IMR-90 (cell line): ENCODE measurements at regions not wholly inside any gene's neighbourhood (a gene's known extent, or its start where the extent isn't known, plus 50 kb on each side); places are given as distances from the start of the nearest gene placed in this dataset.

Source experiments
- ATAC-seq: fragments of 200-7000 bp; cut with Tn5 transposase; 2 replicates; pipeline ENCODE4 v1.9.1; 2020; ENCODE audit warnings: low read depth, mild to moderate bottlenecking, moderate library complexity
- BruUV-seq: library from RNA; stranded (reverse); fragments of 400-500 nt; replicated peaks from 2 replicates; lab custom pipeline; 2021; lab: Mats Ljungman, UMichigan
- CTCF ChIA-PET: fragments of 300-600 bp; formaldehyde crosslinking; extraction: SDS; loops from one replicate; lab custom pipeline; 2021; ENCODE audit warnings: antibody characterized with exemption; lab: Yijun Ruan, JAX
- POLR2A ChIA-PET: fragments of 300-600 bp; sonication (Branson Sonifier 250); formaldehyde crosslinking; loops from one replicate; lab custom pipeline; 2022; ENCODE audit warnings: antibody characterized with exemption; ENCODE audit not compliant: unreplicated experiment; lab: Charles Lee
- DNase-seq: peaks from one replicate; pipeline ENCODE4 v3.0.0; 2013
- H2AFZ ChIP-seq: replicated peaks from 2 replicates; pipeline ENCODE3; 2013; ENCODE audit warnings: low read length, mild to moderate bottlenecking; ENCODE audit not compliant: poor library complexity
- H2AK5ac ChIP-seq: 2 replicates; pipeline ENCODE4 v1.6.1; 2013; ENCODE audit warnings: low read depth, low read length, inconsistent platforms
- H2AK9ac ChIP-seq: replicated peaks from 2 replicates; pipeline ENCODE3; 2013; ENCODE audit warnings: mild to moderate bottlenecking, low read depth, low read length, moderate library complexity; ENCODE audit not compliant: poor library complexity
- H2BK120ac ChIP-seq: 2 replicates; pipeline ENCODE4 v1.6.1; 2013; ENCODE audit warnings: low read depth, low read length, inconsistent platforms
- H2BK15ac ChIP-seq: 3 replicates; pipeline ENCODE4 v1.6.1; 2013; ENCODE audit warnings: low read depth, low read length, inconsistent platforms
- H2BK20ac ChIP-seq: 2 replicates; pipeline ENCODE4 v1.6.1; 2013; ENCODE audit warnings: low read depth, mild to moderate bottlenecking, inconsistent platforms, low read length, moderate library complexity
- H2BK5ac ChIP-seq: 2 replicates; pipeline ENCODE4 v1.6.1; 2013; ENCODE audit warnings: mild to moderate bottlenecking, low read depth, low read length, inconsistent platforms; ENCODE audit not compliant: poor library complexity, severe bottlenecking
- H3K14ac ChIP-seq: replicated peaks from 2 replicates; pipeline ENCODE4 v1.6.1; 2013; ENCODE audit warnings: low read depth, low read length, inconsistent platforms
- H3K18ac ChIP-seq: 2 replicates; pipeline ENCODE4 v1.6.1; 2013; ENCODE audit warnings: low read depth, low read length, control low read depth
- H3K23ac ChIP-seq: 2 replicates; pipeline ENCODE4 v1.6.1; 2013; ENCODE audit warnings: low read depth, low read length, inconsistent platforms
- H3K27ac ChIP-seq: 2 replicates; pipeline ENCODE4 v1.5.1; 2013; ENCODE audit warnings: mild to moderate bottlenecking, control low read depth, low read length; ENCODE audit not compliant: insufficient read depth
- H3K27me3 ChIP-seq: 2 replicates; pipeline ENCODE4 v1.6.1; 2013; ENCODE audit warnings: low read length; ENCODE audit not compliant: control insufficient read depth, insufficient read depth
- H3K36me3 ChIP-seq: 2 replicates; pipeline ENCODE4 v1.6.1; 2013; ENCODE audit warnings: low read length, mixed read lengths; ENCODE audit not compliant: control insufficient read depth, insufficient read depth
- H3K4ac ChIP-seq: 2 replicates; pipeline ENCODE4 v1.6.1; 2013; ENCODE audit warnings: low read depth, low read length, inconsistent platforms
- H3K4me1 ChIP-seq: 2 replicates; pipeline ENCODE4 v1.6.1; 2013; ENCODE audit warnings: low read length, mixed read lengths; ENCODE audit not compliant: control insufficient read depth, insufficient read depth
- H3K4me2 ChIP-seq: 2 replicates; pipeline ENCODE4 v1.6.1; 2013; ENCODE audit warnings: low read depth, mild to moderate bottlenecking, control low read depth, low read length, moderate library complexity
- H3K4me3 ChIP-seq: 2 replicates; pipeline ENCODE4 v1.5.1; 2013; ENCODE audit warnings: low read depth, mild to moderate bottlenecking, control low read depth, low read length, moderate library complexity; ENCODE audit not compliant: insufficient read depth
- H3K56ac ChIP-seq: 2 replicates; pipeline ENCODE4 v1.6.1; 2013; ENCODE audit warnings: low read length, inconsistent platforms; ENCODE audit not compliant: insufficient read depth; ENCODE audit errors: extremely low read depth
- H3K79me1 ChIP-seq, 2 experiments: 2 replicates each; pipeline ENCODE4 v1.6.1; 2013; ENCODE audit warnings: low read length in 2 of 2, inconsistent platforms in 1 of 2, low read depth in 1 of 2
- H3K9ac ChIP-seq: 2 replicates; pipeline ENCODE4 v1.6.1; 2013; ENCODE audit warnings: low read depth, low read length, control low read depth
- H3K9me1 ChIP-seq: 2 replicates; pipeline ENCODE4 v1.6.1; 2013; ENCODE audit warnings: low read length, inconsistent platforms; ENCODE audit not compliant: insufficient read depth
- H3K9me3 ChIP-seq: 2 replicates; pipeline ENCODE4 v1.6.1; 2013; ENCODE audit warnings: low read length; ENCODE audit not compliant: control insufficient read depth, insufficient read depth
- H4K20me1 ChIP-seq: 2 replicates; pipeline ENCODE4 v1.6.1; 2013; ENCODE audit warnings: low read length, inconsistent platforms; ENCODE audit not compliant: insufficient read depth
- H4K5ac ChIP-seq: 2 replicates; pipeline ENCODE4 v1.6.1; 2013; ENCODE audit warnings: mild to moderate bottlenecking, low read depth, low read length, control low read depth
- H4K8ac ChIP-seq, 2 experiments: 2 replicates each; pipeline ENCODE4 v1.6.1; 2013; ENCODE audit warnings: low read depth in 2 of 2, low read length in 2 of 2, control low read depth in 1 of 2, inconsistent platforms in 1 of 2
- H4K91ac ChIP-seq: 2 replicates; pipeline ENCODE4 v1.6.1; 2013; ENCODE audit warnings: low read depth, low read length, inconsistent platforms; ENCODE audit not compliant: insufficient read depth
- CEBPB ChIP-seq: IDR thresholded peaks from 2 replicates; pipeline ENCODE4 v1.6.1; 2012; ENCODE audit warnings: low read depth, low read length, improper control_type of control experiment
- FOS ChIP-seq: fragments of 150-350 bp; IDR thresholded peaks from 2 replicates; pipeline ENCODE4 v1.6.1; 2016; ENCODE audit warnings: low read depth, low read length
- MAFK ChIP-seq: IDR thresholded peaks from 2 replicates; pipeline ENCODE4 v1.6.1; 2012; ENCODE audit warnings: low read depth, low read length, improper control_type of control experiment
- MAZ ChIP-seq: IDR thresholded peaks from 2 replicates; pipeline ENCODE4 v1.6.1; 2012; ENCODE audit warnings: low read depth, mild to moderate bottlenecking, low read length, improper control_type of control experiment, moderate library complexity, borderline replicate concordance
- MXI1 ChIP-seq: IDR thresholded peaks from 2 replicates; pipeline ENCODE4 v1.6.1; 2012; ENCODE audit warnings: low read depth, mild to moderate bottlenecking, low read length, moderate library complexity, borderline replicate concordance
- RAD21 ChIP-seq: IDR thresholded peaks from 2 replicates; pipeline ENCODE4 v1.6.1; 2012; ENCODE audit warnings: low read length, improper control_type of control experiment
- RCOR1 ChIP-seq: IDR thresholded peaks from 2 replicates; pipeline ENCODE4 v1.6.1; 2012; ENCODE audit warnings: mild to moderate bottlenecking, low read length, improper control_type of control experiment; ENCODE audit not compliant: insufficient replicate concordance
- RFX5 ChIP-seq: IDR thresholded peaks from 2 replicates; pipeline ENCODE4 v1.8.0; 2012; ENCODE audit warnings: low read depth, mild to moderate bottlenecking, low read length, moderate library complexity
- SMC3 ChIP-seq: fragments of 150-350 bp; IDR thresholded peaks from 2 replicates; pipeline ENCODE4 v1.6.1; 2016; ENCODE audit warnings: low read depth, mild to moderate bottlenecking, antibody characterized with exemption, low read length, moderate library complexity
- WGBS, 2 experiments: methylation state at CpG; one replicate each; pipeline versions ENCODE4 v1.1.5 to v1.1.7; 2013; ENCODE audit warnings: missing lambda C conversion rate in 2 of 2; ENCODE audit not compliant: insufficient read length in 1 of 2; ENCODE audit errors: extremely low coverage in 2 of 2; 5-methylcytosine and 5-hydroxymethylcytosine counted together
- dilution Hi-C: fragments of 300-500 bp; cut with HindIII; formaldehyde crosslinking; loops from one replicate; pipeline ENCODE4 v1.14.3; 2018; ENCODE audit warnings: low sequenced_read_pairs; ENCODE audit not compliant: unreplicated experiment
- in situ Hi-C: fragments of 300-500 bp; cut with MboI; formaldehyde crosslinking; loops from 3 replicates; pipeline ENCODE4 v1.14.3; 2019; ENCODE audit warnings: low sequenced_read_pairs, inconsistent platforms, mixed read lengths
- intact Hi-C: fragments of 100-400 bp; cut with micrococcal nuclease; formaldehyde crosslinking; loops from 2 replicates; pipeline ENCODE4 v1.10.0; 2022
- TF ChIP-seq, protein P1 (sequence below): conservative IDR thresholded peaks from 2 replicates; pipeline ENCODE4 v1.5.1; 2012; ENCODE audit warnings: mild to moderate bottlenecking, low read depth, low read length, improper control_type of control experiment
- TF ChIP-seq, protein P2 (sequence below): fragments of 150-350 bp; IDR thresholded peaks from 2 replicates; pipeline ENCODE4 v1.6.1; 2017; ENCODE audit warnings: mild to moderate bottlenecking, antibody characterized with exemption, low read length, low read depth

DNA sequence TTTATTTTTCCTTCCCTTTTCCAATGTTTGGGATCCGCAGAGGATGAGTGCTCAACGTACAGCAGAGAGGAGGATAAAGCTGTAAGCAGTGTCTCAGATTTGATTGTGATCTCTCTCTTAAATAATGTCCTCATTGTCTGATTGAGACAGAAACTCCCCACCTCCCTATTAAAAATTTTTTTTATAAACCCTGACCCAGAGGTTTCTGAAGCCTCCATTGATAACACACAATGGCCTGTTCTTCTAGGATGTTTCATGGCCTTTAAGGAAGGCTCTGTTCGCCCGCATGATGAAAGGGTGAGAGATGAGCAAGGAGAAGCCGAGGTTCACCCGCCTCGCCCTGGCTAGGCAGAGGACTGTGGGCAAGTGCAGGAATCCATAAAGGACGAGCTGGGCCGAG lies 138.2 kb upstream of the GAS1 start:
- Histone ChIP-seq H2AK9ac (no peak overlapping the region), H3K56ac (no peak overlapping the region), H3K36me3 (no peaks in the 10 kb centered on the region), H2AFZ (no peak overlapping the region), H3K9ac (no peak overlapping the region), H3K4me2 (no peak overlapping the region), H4K8ac (no peak overlapping the region), H3K4me1 (no peaks in the 10 kb centered on the region), H3K27ac (no peak overlapping the region), H2BK5ac (no peak overlapping the region), H4K91ac (no peak overlapping the region), H4K5ac (no peak overlapping the region), H3K4ac (no peak overlapping the region), H3K79me1 (no peaks in the 10 kb centered on the region), H3K27me3 (no peaks in the 10 kb centered on the region; the same call in 1 of the 2 replicates), H3K14ac (no peak overlapping the region), H2AK5ac (no peak overlapping the region), H3K23ac (no peak overlapping the region), H3K9me3 (peaks cover 3% of the 10 kb centered on the region), H3K4me3 (no peak overlapping the region), H2BK15ac (no peak overlapping the region), H4K20me1 (no peaks in the 10 kb centered on the region), H2BK120ac (no peak overlapping the region), H2BK20ac (no peak overlapping the region), H3K18ac (no peak overlapping the region), H3K9me1 (no peaks in the 10 kb centered on the region)
- WGBS, 2 experiments: 84% methylated on average over 5 of the region's 9 CpGs; no CpG with 5 or more reads in 1 of the 2 experiments
- intact Hi-C loops (no loop called here), dilution Hi-C loops (no loop called here), in situ Hi-C loops (no loop called here)
- ChIA-PET CTCF (no interaction called here), POLR2A (no interaction called here)
- BruUV-seq: no TSS peak
- TF ChIP-seq, protein P1, sequence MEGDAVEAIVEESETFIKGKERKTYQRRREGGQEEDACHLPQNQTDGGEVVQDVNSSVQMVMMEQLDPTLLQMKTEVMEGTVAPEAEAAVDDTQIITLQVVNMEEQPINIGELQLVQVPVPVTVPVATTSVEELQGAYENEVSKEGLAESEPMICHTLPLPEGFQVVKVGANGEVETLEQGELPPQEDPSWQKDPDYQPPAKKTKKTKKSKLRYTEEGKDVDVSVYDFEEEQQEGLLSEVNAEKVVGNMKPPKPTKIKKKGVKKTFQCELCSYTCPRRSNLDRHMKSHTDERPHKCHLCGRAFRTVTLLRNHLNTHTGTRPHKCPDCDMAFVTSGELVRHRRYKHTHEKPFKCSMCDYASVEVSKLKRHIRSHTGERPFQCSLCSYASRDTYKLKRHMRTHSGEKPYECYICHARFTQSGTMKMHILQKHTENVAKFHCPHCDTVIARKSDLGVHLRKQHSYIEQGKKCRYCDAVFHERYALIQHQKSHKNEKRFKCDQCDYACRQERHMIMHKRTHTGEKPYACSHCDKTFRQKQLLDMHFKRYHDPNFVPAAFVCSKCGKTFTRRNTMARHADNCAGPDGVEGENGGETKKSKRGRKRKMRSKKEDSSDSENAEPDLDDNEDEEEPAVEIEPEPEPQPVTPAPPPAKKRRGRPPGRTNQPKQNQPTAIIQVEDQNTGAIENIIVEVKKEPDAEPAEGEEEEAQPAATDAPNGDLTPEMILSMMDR: no peak
- TF ChIP-seq RAD21 (no peak), MAZ (no peak), FOS (no peak), CEBPB (no peak), MAFK (no peak), MXI1 (no peak), SMC3 (no peak), RFX5 (no peak), RCOR1 (no peak)
- TF ChIP-seq, protein P2, sequence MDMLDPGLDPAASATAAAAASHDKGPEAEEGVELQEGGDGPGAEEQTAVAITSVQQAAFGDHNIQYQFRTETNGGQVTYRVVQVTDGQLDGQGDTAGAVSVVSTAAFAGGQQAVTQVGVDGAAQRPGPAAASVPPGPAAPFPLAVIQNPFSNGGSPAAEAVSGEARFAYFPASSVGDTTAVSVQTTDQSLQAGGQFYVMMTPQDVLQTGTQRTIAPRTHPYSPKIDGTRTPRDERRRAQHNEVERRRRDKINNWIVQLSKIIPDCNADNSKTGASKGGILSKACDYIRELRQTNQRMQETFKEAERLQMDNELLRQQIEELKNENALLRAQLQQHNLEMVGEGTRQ: no peak
- ATAC-seq (no peak), DNase-seq (no peak)
